H1 (cell line): ENCODE measurements at regions not wholly inside any gene's neighbourhood (a gene's known extent, or its start where the extent isn't known, plus 50 kb on each side); places are given as distances from the start of the nearest gene placed in this dataset.
A peak's percentile ranks its signal among the peaks of the same experiment; 100 is the strongest.

Experiments
- CTCF ChIA-PET: fragments of 300-600 bp; sonication (Branson Sonifier 250); formaldehyde crosslinking; loops from one replicate; lab custom pipeline; 2021; ENCODE audit not compliant: partially characterized antibody; lab: Charles Lee
- POLR2A ChIA-PET: fragments of 300-600 bp; sonication (Branson Sonifier 250); formaldehyde crosslinking; loops from one replicate; lab custom pipeline; 2021; ENCODE audit warnings: inconsistent platforms; ENCODE audit not compliant: partially characterized antibody; lab: Charles Lee
- DNase-seq, 2 experiments: peaks; one replicate each; pipeline versions ENCODE4 v3.0.0 to v3.0.0-alpha.2; 2010 to 2022; ENCODE audit warnings: low spot score in 2 of 2, low read depth in 1 of 2, mixed read lengths in 1 of 2
- FAIRE-seq: peaks from 2 replicates; lab custom pipeline; 2011; peaks lifted over from hg19 to GRCh38; lab: Jason Lieb, UNC
- H2AFZ ChIP-seq: 2 replicates; pipeline ENCODE4 v1.8.1; 2012; ENCODE audit warnings: low read length, inconsistent platforms
- H2AK5ac ChIP-seq: 2 replicates; pipeline ENCODE4 v1.6.1; 2013; ENCODE audit warnings: low read depth, low read length
- H2BK120ac ChIP-seq: replicated peaks from 2 replicates; pipeline ENCODE3; 2013; ENCODE audit warnings: low read depth, low read length, inconsistent platforms
- H2BK12ac ChIP-seq: 2 replicates; pipeline ENCODE4 v1.6.1; 2013; ENCODE audit warnings: low read depth, low read length
- H2BK15ac ChIP-seq: 2 replicates; pipeline ENCODE4 v1.6.1; 2013; ENCODE audit warnings: low read length
- H2BK20ac ChIP-seq: 2 replicates; pipeline ENCODE4 v1.6.1; 2013; ENCODE audit warnings: low read length
- H2BK5ac ChIP-seq: 2 replicates; pipeline ENCODE4 v1.6.1; 2013; ENCODE audit warnings: low read depth, low read length
- H3K14ac ChIP-seq: 2 replicates; pipeline ENCODE4 v1.6.1; 2013; ENCODE audit warnings: inconsistent platforms; ENCODE audit not compliant: insufficient read length
- H3K18ac ChIP-seq: 2 replicates; pipeline ENCODE4 v1.6.1; 2013; ENCODE audit warnings: low read length; ENCODE audit errors: extremely low read depth
- H3K23ac ChIP-seq: 2 replicates; pipeline ENCODE4 v1.6.1; 2013; ENCODE audit warnings: inconsistent platforms; ENCODE audit not compliant: insufficient read length
- H3K23me2 ChIP-seq: 2 replicates; pipeline ENCODE4 v1.6.1; 2013; ENCODE audit warnings: low read depth, low read length
- H3K27ac ChIP-seq: 2 replicates; pipeline ENCODE4 v1.6.1; 2011; ENCODE audit warnings: low read depth, low read length, inconsistent platforms
- H3K27me3 ChIP-seq, 4 experiments: replicated peaks in 1 of 4; 1 replicate in 1 of 4; 2 replicates in 3 of 4; pipeline versions ENCODE4 v1.6.1 to v1.8.1; 2011 to 2013; ENCODE audit warnings: low read length in 3 of 4, mild to moderate bottlenecking in 3 of 4, inconsistent platforms in 2 of 4, mixed read lengths in 2 of 4, moderate library complexity in 1 of 4; ENCODE audit not compliant: control insufficient read depth in 3 of 4, insufficient read depth in 3 of 4; ENCODE audit errors: extremely low read depth in 1 of 4
- H3K36me3 ChIP-seq, 4 experiments: 2 replicates each; pipeline versions ENCODE4 v1.6.1 to v1.8.1; 2011 to 2013; ENCODE audit warnings: mild to moderate bottlenecking in 4 of 4, low read length in 3 of 4, moderate library complexity in 2 of 4, control low read depth in 1 of 4, inconsistent platforms in 1 of 4; ENCODE audit not compliant: insufficient read depth in 4 of 4, control insufficient read depth in 2 of 4
- H3K4ac ChIP-seq: replicated peaks from 2 replicates; pipeline ENCODE3; 2013; ENCODE audit warnings: low read length, low read depth, mixed read lengths, inconsistent platforms; ENCODE audit not compliant: insufficient read length
- H3K4me1 ChIP-seq, 4 experiments: replicated peaks in 1 of 4; 1 replicate in 1 of 4; 2 replicates in 3 of 4; pipeline versions ENCODE4 v1.6.1 to v1.8.1; 2011 to 2013; ENCODE audit warnings: low read length in 3 of 4, inconsistent platforms in 2 of 4, mixed read lengths in 1 of 4; ENCODE audit not compliant: insufficient read depth in 4 of 4, control insufficient read depth in 3 of 4
- H3K4me2 ChIP-seq, 2 experiments: 2 replicates each; pipeline versions ENCODE4 v1.6.1 to v1.8.1; 2011 to 2013; ENCODE audit warnings: low read depth in 2 of 2, low read length in 2 of 2, control low read depth in 1 of 2, inconsistent platforms in 1 of 2, mild to moderate bottlenecking in 1 of 2; ENCODE audit not compliant: insufficient read depth in 1 of 2
- H3K4me3 ChIP-seq, 4 experiments: fragments of 200-600, 300-600 bp in 1 of 4; sonication (generic), shearing (Covaris generic), sonication (Bioruptor Twin) in 1 of 4; 2 replicates each; pipeline versions ENCODE4 v1.5.1 to v1.8.1; 2011 to 2016; ENCODE audit warnings: low read length in 4 of 4, low read depth in 3 of 4, control low read depth in 2 of 4, inconsistent platforms in 2 of 4, mild to moderate bottlenecking in 2 of 4, mixed read lengths in 1 of 4, moderate library complexity in 1 of 4; ENCODE audit not compliant: insufficient read depth in 2 of 4; ENCODE audit errors: extremely low read depth in 1 of 4
- H3K56ac ChIP-seq: replicated peaks from 2 replicates; pipeline ENCODE3; 2013; ENCODE audit warnings: low read depth, mild to moderate bottlenecking, mixed read lengths, low read length, inconsistent platforms; ENCODE audit not compliant: insufficient read length
- H3K79me1 ChIP-seq: 2 replicates; pipeline ENCODE4 v1.6.1; 2013; ENCODE audit warnings: low read depth, low read length, control low read depth
- H3K79me2 ChIP-seq, 2 experiments: 2 replicates each; pipeline versions ENCODE4 v1.6.1 to v1.8.1; 2012 to 2013; ENCODE audit warnings: low read length in 2 of 2, mild to moderate bottlenecking in 2 of 2, inconsistent platforms in 1 of 2; ENCODE audit not compliant: insufficient read depth in 2 of 2, control insufficient read depth in 1 of 2
- H3K9ac ChIP-seq, 4 experiments: replicated peaks in 1 of 4; 1 replicate in 1 of 4; 2 replicates in 3 of 4; pipeline versions ENCODE4 v1.6.1 to v1.8.1; 2011 to 2013; ENCODE audit warnings: low read depth in 3 of 4, low read length in 3 of 4, control low read depth in 2 of 4, mild to moderate bottlenecking in 2 of 4, moderate library complexity in 2 of 4, inconsistent platforms in 1 of 4; ENCODE audit errors: extremely low read depth in 1 of 4
- H3K9me3 ChIP-seq, 2 experiments: 2 replicates each; pipeline versions ENCODE4 v1.6.1 to v1.8.1; 2012 to 2013; ENCODE audit warnings: mild to moderate bottlenecking in 2 of 2, moderate library complexity in 2 of 2, control low read depth in 1 of 2, inconsistent platforms in 1 of 2, low read depth in 1 of 2, low read length in 1 of 2, mixed read lengths in 1 of 2; ENCODE audit not compliant: insufficient read depth in 2 of 2
- H4K20me1 ChIP-seq, 2 experiments: replicated peaks in 1 of 2; 2 replicates each; pipeline versions ENCODE3 to v1.8.1; 2011 to 2013; ENCODE audit warnings: inconsistent platforms in 2 of 2, low read length in 2 of 2, mild to moderate bottlenecking in 1 of 2; ENCODE audit not compliant: insufficient read depth in 2 of 2, control insufficient read depth in 1 of 2
- H4K5ac ChIP-seq: 2 replicates; pipeline ENCODE4 v1.6.1; 2013; ENCODE audit warnings: low read length, low read depth, mixed read lengths, inconsistent platforms; ENCODE audit not compliant: insufficient read length
- H4K8ac ChIP-seq: 2 replicates; pipeline ENCODE4 v1.8.0; 2013; ENCODE audit warnings: mild to moderate bottlenecking, moderate library complexity, low read length, inconsistent platforms; ENCODE audit not compliant: insufficient read depth; ENCODE audit errors: extremely low read depth
- H4K91ac ChIP-seq: replicated peaks from 2 replicates; pipeline ENCODE3; 2013; ENCODE audit warnings: low read length, mixed read lengths, inconsistent platforms; ENCODE audit not compliant: insufficient read length
- ATF3 ChIP-seq: IDR thresholded peaks from 2 replicates; pipeline ENCODE4 v1.6.1; 2011; ENCODE audit warnings: low read depth, mild to moderate bottlenecking, low read length; ENCODE audit not compliant: insufficient read depth
- CHD2 ChIP-seq: IDR thresholded peaks from 2 replicates; pipeline ENCODE4 v1.6.1; 2012; ENCODE audit warnings: low read length, improper control_type of control experiment
- E2F6 ChIP-seq: IDR thresholded peaks from 2 replicates; pipeline ENCODE4 v1.6.1; 2012; ENCODE audit warnings: inconsistent platforms
- GABPA ChIP-seq: IDR thresholded peaks from 2 replicates; pipeline ENCODE4 v1.6.1; 2011; ENCODE audit warnings: mild to moderate bottlenecking, low read length, moderate library complexity, borderline replicate concordance; ENCODE audit not compliant: insufficient read depth
- JUN ChIP-seq: IDR thresholded peaks from 2 replicates; pipeline ENCODE4 v1.6.1; 2011; ENCODE audit warnings: low read depth, mild to moderate bottlenecking, improper control_type of control experiment, low read length
- MAX ChIP-seq: IDR thresholded peaks from 2 replicates; pipeline ENCODE4 v1.6.1; 2012; ENCODE audit warnings: inconsistent platforms
- PHF8 ChIP-seq: fragments of 200-600 bp; sonication (generic); conservative IDR thresholded peaks from 2 replicates; pipeline ENCODE4 v1.7.1; 2012; ENCODE audit warnings: low read depth, mild to moderate bottlenecking, inconsistent platforms, low read length, moderate library complexity
- RAD21 ChIP-seq, 2 experiments: IDR thresholded peaks in 1 of 2; conservative IDR thresholded peaks in 1 of 2; 2 replicates each; pipeline ENCODE4 v1.6.1; 2011; ENCODE audit warnings: low read depth in 2 of 2, low read length in 2 of 2, improper control_type of control experiment in 1 of 2, inconsistent platforms in 1 of 2, mild to moderate bottlenecking in 1 of 2, moderate library complexity in 1 of 2
- SIN3A ChIP-seq, 2 experiments: IDR thresholded peaks in 1 of 2; conservative IDR thresholded peaks in 1 of 2; 2 replicates each; pipeline ENCODE4 v1.6.1; 2011 to 2012; ENCODE audit warnings: low read length in 2 of 2, improper control_type of control experiment in 1 of 2, low read depth in 1 of 2, mild to moderate bottlenecking in 1 of 2
- SIX5 ChIP-seq: IDR thresholded peaks from 2 replicates; pipeline ENCODE4 v1.6.1; 2011; ENCODE audit warnings: mild to moderate bottlenecking, low read depth, low read length
- TAF1 ChIP-seq: IDR thresholded peaks from 2 replicates; pipeline ENCODE4 v1.6.1; 2011; ENCODE audit warnings: mild to moderate bottlenecking, low read depth, low read length
- TAF7 ChIP-seq: optimal IDR thresholded peaks from 2 replicates; pipeline ENCODE3; 2011; ENCODE audit warnings: low read depth, mild to moderate bottlenecking, inconsistent platforms, low read length, moderate library complexity, borderline replicate concordance
- WGBS, 2 experiments: shearing (Covaris generic) in 1 of 2; methylation state at CpG; one replicate each; pipeline versions ENCODE4 v1.1.6 to v1.1.7; 2013 to 2015; ENCODE audit warnings: low lambda C conversion rate in 2 of 2, mixed read lengths in 2 of 2, inconsistent platforms in 1 of 2, low coverage in 1 of 2, missing lambda C conversion rate in 1 of 2; ENCODE audit not compliant: insufficient replicate concordance in 2 of 2, insufficient coverage in 1 of 2, insufficient read length in 1 of 2; ENCODE audit errors: extremely low coverage in 1 of 2, missing lambda C conversion rate in 1 of 2; 5-methylcytosine and 5-hydroxymethylcytosine counted together

- Histone ChIP-seq H3K4ac (no peak overlapping the region), H2BK15ac (peak overlapping the region; percentile 84; the same call in 1 of the 2 replicates), H4K8ac (no peak overlapping the region), H3K9me3 (no peaks in the 10 kb centered on the region), H2BK12ac (0 out of 2 replicates have a peak overlapping the region, but pooled peaks have one; percentile 17), H3K27me3 (no peaks in the 10 kb centered on the region), H3K79me1 (no peaks in the 10 kb centered on the region), H3K23ac (no peak overlapping the region), H3K56ac (no peak overlapping the region), H3K18ac (no peak overlapping the region; the same call in 1 of the 2 replicates), H4K91ac (no peak overlapping the region), H3K23me2 (no peaks in the 10 kb centered on the region; the same call in 1 of the 2 replicates), H2AFZ (no peak overlapping the region), H3K4me3 (no peak overlapping the region), H2BK120ac (no peak overlapping the region), H2AK5ac (no peak overlapping the region), H3K14ac (no peak overlapping the region), H2BK5ac (peak overlapping the region; percentile 16; the same call in 1 of the 2 replicates), H3K9ac (no peak overlapping the region), H4K20me1 (no peaks in the 10 kb centered on the region), H3K4me2 (no peak overlapping the region), H4K5ac (no peak overlapping the region), H2BK20ac (no peak overlapping the region), H3K79me2 (no peaks in the 10 kb centered on the region), H3K4me1 (peaks cover 0 to 2% (median 0%) of the 10 kb centered on the region in 4 experiments; a peak in 2 of 7 replicates), H3K36me3 (no peaks in the 10 kb centered on the region), H3K27ac (no peak overlapping the region)
- DNase-seq, result no peak
- FAIRE-seq, result no peak
- CTCF ChIA-PET, result interaction anchor here (0.6 to 2.0 kb wide), 4 partner anchors 10 to 215 kb away, joined by 3 to 6 read pairs (median 3); no protein-coding TSS in a partner anchor
- 94% methylated on average over 2 of the region's 2 CpGs; no CpG with 5 or more reads in 1 of the 2 experiments for WGBS, 2 experiments
- POLR2A ChIA-PET, result no interaction called here
- TF ChIP-seq RAD21 (IDR thresholded peaks at IDR 0.05 in 1 of 2, conservative IDR thresholded peaks at IDR 0.05 in 1 of 2; ENCODE audit: low read depth in 2 of 2, low read length in 2 of 2) (no peak), TAF7 (no peak), PHF8 (no peak), ATF3 (no peak), E2F6 (no peak), GABPA (no peak), SIX5 (no peak), TAF1 (no peak), CHD2 (no peak), JUN (no peak), MAX (no peak), SIN3A (conservative IDR thresholded peaks at IDR 0.05 in 1 of 2, IDR thresholded peaks at IDR 0.05 in 1 of 2; ENCODE audit: low read depth in 1 of 2, low read length in 2 of 2) (no peak)
These were observed 667.3 kb downstream of the ACTL7B start for GRCh38 chr9:108188482-108188881.
